K562 (cell line): ENCODE measurements at regions not wholly inside any gene's neighbourhood (a gene's known extent, or its start where the extent isn't known, plus 50 kb on each side); places are given as distances from the start of the nearest gene placed in this dataset.

ENCODE experiments used
- ATAC-seq: fragments of 200-7000 bp; cut with Tn5 transposase; 3 replicates; pipeline ENCODE4 v1.9.1; 2020; ENCODE audit warnings: moderate library complexity
- BruUV-seq: library from RNA; stranded (reverse); fragments of 400-500 nt; replicated peaks from 2 replicates; lab custom pipeline; 2021; lab: Mats Ljungman, UMichigan
- CTCF ChIA-PET: fragments of 300-600 bp; formaldehyde crosslinking; extraction: SDS; loops from one replicate; lab custom pipeline; 2021; ENCODE audit warnings: low intra/inter-chr PET ratio; lab: Yijun Ruan, JAX
- POLR2A ChIA-PET: fragments of 300-600, 350-650 bp; sonication (Branson Sonifier 250); formaldehyde crosslinking; extraction: SDS; loops from one replicate; lab custom pipeline; 2021; ENCODE audit warnings: antibody characterized with exemption, inconsistent platforms; lab: Yijun Ruan, JAX
- DNase-seq, 4 experiments: peaks; one replicate each; pipeline versions ENCODE4 v3.0.0 to v3.0.0-alpha.2; 2011 to 2018; ENCODE audit warnings: low spot score in 3 of 4, mixed read lengths in 3 of 4; ENCODE audit errors: extremely low read depth in 1 of 4
- FAIRE-seq: peaks from 2 replicates; lab custom pipeline; 2011; peaks lifted over from hg19 to GRCh38; lab: Jason Lieb, UNC
- H2AFZ ChIP-seq: 2 replicates; pipeline ENCODE4 v1.6.0; 2011; ENCODE audit warnings: low read depth, low read length, control low read depth, inconsistent platforms
- H3K27ac ChIP-seq: fragments of 200-600 bp; 3 replicates; pipeline ENCODE4 v1.8.0; 2011; ENCODE audit warnings: low read depth, mild to moderate bottlenecking, control low read depth, inconsistent platforms, low read length, moderate library complexity, mixed read lengths; ENCODE audit errors: extremely low read depth
- H3K27me3 ChIP-seq, 2 experiments: fragments of 300-600 bp in 1 of 2; 2 replicates in 1 of 2; 3 replicates in 1 of 2; pipeline versions ENCODE4 v1.6.0 to v1.8.0; 2011; ENCODE audit warnings: inconsistent platforms in 2 of 2, low read length in 2 of 2, mild to moderate bottlenecking in 1 of 2, mixed read lengths in 1 of 2, moderate library complexity in 1 of 2; ENCODE audit not compliant: control insufficient read depth in 2 of 2, insufficient read depth in 2 of 2
- H3K36me3 ChIP-seq: fragments of 300-600 bp; 3 replicates; pipeline ENCODE4 v1.8.0; 2011; ENCODE audit warnings: mild to moderate bottlenecking, low read length, inconsistent platforms; ENCODE audit not compliant: control insufficient read depth, insufficient read depth
- H3K4me1 ChIP-seq, 2 experiments: fragments of 200-600 bp in 1 of 2; replicated peaks in 1 of 2; 2 replicates in 1 of 2; 3 replicates in 1 of 2; pipeline versions ENCODE4 v1.5.1 to v1.8.0; 2011; ENCODE audit warnings: inconsistent platforms in 2 of 2, low read length in 2 of 2, mild to moderate bottlenecking in 1 of 2, mixed read lengths in 1 of 2, moderate library complexity in 1 of 2; ENCODE audit not compliant: control insufficient read depth in 2 of 2, insufficient read depth in 2 of 2
- H3K4me2 ChIP-seq: 2 replicates; pipeline ENCODE4 v1.6.1; 2011; ENCODE audit warnings: low read length, control low read depth, inconsistent platforms, mixed read lengths; ENCODE audit not compliant: insufficient read depth
- H3K4me3 ChIP-seq: fragments of 200-600 bp; sonication (generic), shearing (Covaris generic); 2 replicates; pipeline ENCODE4 v1.5.1; 2016; ENCODE audit warnings: control low read depth, inconsistent platforms
- H3K79me2 ChIP-seq: fragments of 200-600 bp; 3 replicates; pipeline ENCODE4 v1.8.0; 2011; ENCODE audit warnings: low read length, inconsistent platforms; ENCODE audit not compliant: control insufficient read depth, insufficient read depth
- H3K9ac ChIP-seq, 2 experiments: 2 replicates each; pipeline versions ENCODE4 v1.6.0 to v1.6.1; 2011; ENCODE audit warnings: low read depth in 2 of 2, low read length in 2 of 2, control low read depth in 1 of 2, inconsistent platforms in 1 of 2, mild to moderate bottlenecking in 1 of 2, mixed read lengths in 1 of 2; ENCODE audit not compliant: insufficient read depth in 1 of 2
- H3K9me1 ChIP-seq: one replicate; pipeline ENCODE4 v1.6.0; 2011; ENCODE audit warnings: inconsistent platforms, mild to moderate bottlenecking, low read length, moderate library complexity; ENCODE audit not compliant: control insufficient read depth, insufficient read depth
- H3K9me3 ChIP-seq: replicated peaks from 2 replicates; pipeline ENCODE4 v1.5.1; 2011; ENCODE audit warnings: low read depth, low read length, inconsistent platforms; ENCODE audit not compliant: control insufficient read depth, insufficient read depth
- H4K20me1 ChIP-seq: replicated peaks from 2 replicates; pipeline ENCODE4 v1.6.1; 2011; ENCODE audit warnings: low read length, inconsistent platforms, mixed read lengths; ENCODE audit not compliant: control insufficient read depth, insufficient read depth
- ARID4B ChIP-seq: sonication (generic); formaldehyde crosslinking; IDR thresholded peaks from 2 replicates; pipeline ENCODE4 v1.8.0; 2022; ENCODE audit warnings: mild to moderate bottlenecking, missing genetic modification reagents
- CGGBP1 ChIP-seq: fragments of 250-450 bp; sonication (Bioruptor Pico); IDR thresholded peaks from 2 replicates; pipeline ENCODE4 v1.9.0; 2021; ENCODE audit warnings: mild to moderate bottlenecking
- CHCHD3 ChIP-seq: fragments of 250-450 bp; sonication (Bioruptor Pico); IDR thresholded peaks from 2 replicates; pipeline ENCODE4 v2.1.2; 2022; ENCODE audit warnings: mild to moderate bottlenecking
- CXXC5 ChIP-seq: fragments of 250-450 bp; sonication (Bioruptor Pico); IDR thresholded peaks from 2 replicates; pipeline ENCODE4 v1.8.0; 2022; ENCODE audit warnings: inconsistent platforms, mild to moderate bottlenecking, moderate library complexity
- GTF2E2 ChIP-seq: fragments of 200-800 bp; sonication (Bioruptor generic); IDR thresholded peaks from 2 replicates; pipeline ENCODE4 v1.6.1; 2016; ENCODE audit warnings: missing genetic modification characterization, missing compliant biosample characterization
- KAT8 ChIP-seq: fragments of 450-650 bp; IDR thresholded peaks from 2 replicates; pipeline ENCODE4 v1.6.1; 2016; ENCODE audit warnings: low read depth, mild to moderate bottlenecking
- MAFF ChIP-seq: IDR thresholded peaks from 2 replicates; pipeline ENCODE4 v1.6.1; 2012; ENCODE audit warnings: low read length, improper control_type of control experiment
- NR2C2 ChIP-seq, 2 experiments: fragments of 200-800 bp in 1 of 2; sonication (Bioruptor generic) in 1 of 2; sonication (generic) in 1 of 2; formaldehyde crosslinking in 1 of 2; IDR thresholded peaks; 2 replicates each; pipeline versions ENCODE4 v1.6.1 to v1.8.0; 2016 to 2022; ENCODE audit warnings: mild to moderate bottlenecking in 1 of 2, missing compliant biosample characterization in 1 of 2, missing genetic modification characterization in 1 of 2, missing genetic modification reagents in 1 of 2
- RNF2 ChIP-seq: sonication (generic); IDR thresholded peaks from 2 replicates; pipeline ENCODE4 v1.6.1; 2016
- TCF7L2 ChIP-seq: fragments of 150-350 bp; IDR thresholded peaks from 2 replicates; pipeline ENCODE4 v1.6.1; 2016; ENCODE audit warnings: low read depth, mild to moderate bottlenecking, low read length, moderate library complexity
- ZFPM2 ChIP-seq: fragments of 250-450 bp; sonication (Bioruptor Pico); IDR thresholded peaks from 2 replicates; pipeline ENCODE4 v1.5.1; 2022; ENCODE audit warnings: mild to moderate bottlenecking
- ZNF165 ChIP-seq: fragments of 250-450 bp; sonication (Bioruptor Pico); IDR thresholded peaks from 2 replicates; pipeline ENCODE4 v1.4.0; 2020; ENCODE audit warnings: borderline replicate concordance
- ZNF695 ChIP-seq: fragments of 450-650 bp; formaldehyde crosslinking; IDR thresholded peaks from 2 replicates; pipeline ENCODE4 v1.4.0; 2020; ENCODE audit warnings: mild to moderate bottlenecking, moderate library complexity
- WGBS: fragments of 100-300 bp; shearing (Covaris generic); methylation state at CpG from one replicate; pipeline ENCODE4 v1.1.6; 2016; ENCODE audit warnings: low coverage, mixed read lengths; ENCODE audit not compliant: insufficient coverage; ENCODE audit errors: missing lambda C conversion rate; 5-methylcytosine and 5-hydroxymethylcytosine counted together
- in situ Hi-C: fragments of 300-500 bp; cut with MboI; formaldehyde crosslinking; loops from 4 replicates; pipeline ENCODE4 v1.15.0; 2018; ENCODE audit warnings: inconsistent platforms, mixed read lengths
- intact Hi-C: fragments of 100-400 bp; cut with micrococcal nuclease; formaldehyde crosslinking; loops from 2 replicates; pipeline ENCODE4 v1.14.2; 2022
- TF ChIP-seq, protein P1 (sequence below): fragments of 150-350 bp; conservative IDR thresholded peaks from 2 replicates; pipeline ENCODE4 v1.6.1; 2014; ENCODE audit warnings: low read length
- TF ChIP-seq, protein P2 (sequence below): fragments of 250-450 bp; sonication (Bioruptor Pico); IDR thresholded peaks from 2 replicates; pipeline ENCODE4 v1.4.0; 2020; ENCODE audit warnings: borderline replicate concordance

- peaks cover 0 to 15% of the 10 kb centered on the region in 2 experiments; a peak in 3 of 5 replicates for H3K4me1 ChIP-seq
- no peaks in the 10 kb centered on the region for H3K36me3 ChIP-seq
- no peaks in the 10 kb centered on the region for H3K9me1 ChIP-seq
- CTCF ChIA-PET, result no interaction called here
- 0% methylated on average over 3 of the region's 3 CpGs for WGBS
- H3K4me3 ChIP-seq, result no peak overlapping the region
- H4K20me1 ChIP-seq, result no peaks in the 10 kb centered on the region
- ATAC-seq, result peak; percentile 87
- intact Hi-C loops, result no loop called here
- DNase-seq, result peak in 2 of 4 experiments; percentile 13 to 41
- H3K4me2 ChIP-seq, result peak overlapping the region; percentile 30; the same call in 1 of the 2 replicates
- no peak overlapping the region for H3K27ac ChIP-seq
- POLR2A ChIA-PET, result interaction anchor here (0.6 kb wide), 1 partner anchor 27 kb away, joined by 3 read pairs; no protein-coding TSS in a partner anchor
- H3K79me2 ChIP-seq, result no peaks in the 10 kb centered on the region
- FAIRE-seq, result peak; percentile 51
- peak overlapping the region; percentile 29 for H2AFZ ChIP-seq
- in situ Hi-C loops, result no loop called here
- BruUV-seq, result no TSS peak
- no peaks in the 10 kb centered on the region for H3K9me3 ChIP-seq
- H3K9ac ChIP-seq, result no peak overlapping the region
- peaks cover 3 to 16% of the 10 kb centered on the region in 2 experiments; a peak in 4 of 5 replicates for H3K27me3 ChIP-seq
- no peak for TF ChIP-seq NR2C2 (CRISPR knock-in tag; IDR thresholded peaks at IDR 0.05)
- TF ChIP-seq NR2C2 (tag; IDR thresholded peaks at IDR 0.05), result peak; percentile 49; the same call in 1 of the 2 replicates
- no peak for TF ChIP-seq ARID4B
- no peak for TF ChIP-seq TCF7L2
- TF ChIP-seq, protein P1, sequence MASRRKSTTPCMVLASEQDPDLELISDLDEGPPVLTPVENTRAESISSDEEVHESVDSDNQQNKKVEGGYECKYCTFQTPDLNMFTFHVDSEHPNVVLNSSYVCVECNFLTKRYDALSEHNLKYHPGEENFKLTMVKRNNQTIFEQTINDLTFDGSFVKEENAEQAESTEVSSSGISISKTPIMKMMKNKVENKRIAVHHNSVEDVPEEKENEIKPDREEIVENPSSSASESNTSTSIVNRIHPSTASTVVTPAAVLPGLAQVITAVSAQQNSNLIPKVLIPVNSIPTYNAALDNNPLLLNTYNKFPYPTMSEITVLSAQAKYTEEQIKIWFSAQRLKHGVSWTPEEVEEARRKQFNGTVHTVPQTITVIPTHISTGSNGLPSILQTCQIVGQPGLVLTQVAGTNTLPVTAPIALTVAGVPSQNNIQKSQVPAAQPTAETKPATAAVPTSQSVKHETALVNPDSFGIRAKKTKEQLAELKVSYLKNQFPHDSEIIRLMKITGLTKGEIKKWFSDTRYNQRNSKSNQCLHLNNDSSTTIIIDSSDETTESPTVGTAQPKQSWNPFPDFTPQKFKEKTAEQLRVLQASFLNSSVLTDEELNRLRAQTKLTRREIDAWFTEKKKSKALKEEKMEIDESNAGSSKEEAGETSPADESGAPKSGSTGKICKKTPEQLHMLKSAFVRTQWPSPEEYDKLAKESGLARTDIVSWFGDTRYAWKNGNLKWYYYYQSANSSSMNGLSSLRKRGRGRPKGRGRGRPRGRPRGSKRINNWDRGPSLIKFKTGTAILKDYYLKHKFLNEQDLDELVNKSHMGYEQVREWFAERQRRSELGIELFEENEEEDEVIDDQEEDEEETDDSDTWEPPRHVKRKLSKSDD, result no peak
- no peak for TF ChIP-seq ZNF695 (CRISPR knock-in tag)
- TF ChIP-seq ZNF165 (CRISPR knock-in tag), result no peak
- TF ChIP-seq GTF2E2 (tag), result no peak
- TF ChIP-seq CXXC5 (CRISPR knock-in tag), result peak; percentile 42
- TF ChIP-seq CHCHD3 (CRISPR knock-in tag), result no peak
- TF ChIP-seq ZFPM2 (CRISPR knock-in tag), result no peak
- no peak for TF ChIP-seq RNF2
- TF ChIP-seq CGGBP1 (CRISPR knock-in tag), result no peak
- no peak for TF ChIP-seq KAT8
- TF ChIP-seq MAFF, result no peak
- TF ChIP-seq, protein P2, sequence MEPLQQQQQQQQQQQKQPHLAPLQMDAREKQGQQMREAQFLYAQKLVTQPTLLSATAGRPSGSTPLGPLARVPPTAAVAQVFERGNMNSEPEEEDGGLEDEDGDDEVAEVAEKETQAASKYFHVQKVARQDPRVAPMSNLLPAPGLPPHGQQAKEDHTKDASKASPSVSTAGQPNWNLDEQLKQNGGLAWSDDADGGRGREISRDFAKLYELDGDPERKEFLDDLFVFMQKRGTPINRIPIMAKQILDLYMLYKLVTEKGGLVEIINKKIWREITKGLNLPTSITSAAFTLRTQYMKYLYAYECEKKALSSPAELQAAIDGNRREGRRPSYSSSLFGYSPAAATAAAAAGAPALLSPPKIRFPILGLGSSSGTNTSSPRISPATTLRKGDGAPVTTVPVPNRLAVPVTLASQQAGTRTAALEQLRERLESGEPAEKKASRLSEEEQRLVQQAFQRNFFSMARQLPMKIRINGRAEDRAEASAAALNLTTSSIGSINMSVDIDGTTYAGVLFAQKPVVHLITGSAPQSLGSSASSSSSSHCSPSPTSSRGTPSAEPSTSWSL (CRISPR knock-in tag), result no peak
Observed at GRCh38 chr2:16717477-16717876, 51.8 kb upstream of the CYRIA start.
